Psoas muscle (tissue), 7 donors: ENCODE measurements at regions not wholly inside any gene's neighbourhood (a gene's known extent, or its start where the extent isn't known, plus 50 kb on each side); places are given as distances from the start of the nearest gene placed in this dataset.

ENCODE experiments used
- ATAC-seq, 4 donors: fragments of 200-7000 bp; cut with Tn5 transposase; one replicate each; pipeline ENCODE4 v1.9.1; 2020; ENCODE audit warnings: moderate library complexity in 3 of 4, mild to moderate bottlenecking in 2 of 4
- DNase-seq, 2 donors: peaks; one replicate each; pipeline ENCODE4 v3.0.0-alpha.2; 2020
- H3K27ac ChIP-seq: fragments of 200-600 bp; one replicate; pipeline ENCODE4 v1.8.0; 2022
- H3K27me3 ChIP-seq, 3 donors: fragments of 200-600 bp in 1 of 3; one replicate each; pipeline versions ENCODE4 v1.6.1 to v1.8.0; 2013 to 2022; ENCODE audit warnings: low read length in 2 of 3, mild to moderate bottlenecking in 2 of 3, moderate library complexity in 1 of 3; ENCODE audit not compliant: insufficient read depth in 3 of 3
- H3K36me3 ChIP-seq, 2 donors: fragments of 200-600 bp in 1 of 2; one replicate each; pipeline versions ENCODE4 v1.6.1 to v1.8.0; 2013 to 2022; ENCODE audit warnings: low read depth in 1 of 2, mild to moderate bottlenecking in 1 of 2, moderate library complexity in 1 of 2; ENCODE audit not compliant: insufficient read depth in 1 of 2
- H3K4me1 ChIP-seq: fragments of 200-600 bp; one replicate; pipeline ENCODE4 v1.8.0; 2022
- H3K4me3 ChIP-seq: fragments of 200-600 bp; one replicate; pipeline ENCODE4 v1.8.0; 2022; ENCODE audit warnings: mild to moderate bottlenecking
- H3K9me3 ChIP-seq: fragments of 200-600 bp; one replicate; pipeline ENCODE4 v1.8.0; 2022
- CTCF ChIP-seq: fragments of 200-600 bp; IDR thresholded peaks from one replicate; pipeline ENCODE4 v1.8.0; 2022; ENCODE audit warnings: antibody characterized with exemption
- WGBS, 3 donors: extraction: QIAGEN DNeasy Blood & Tissue Kit; methylation state at CpG; one replicate each; pipeline versions ENCODE4 v1.1.6 to v1.1.7; 2013; 5-methylcytosine and 5-hydroxymethylcytosine counted together
- intact Hi-C, 2 donors: fragments of 100-400 bp; cut with DNase I; formaldehyde crosslinking; loops; one replicate each; pipeline versions ENCODE4 v1.11.0 to v1.14.2; 2022
- donor health status: healthy with polysubstance abuse.
- donor health status: DM: no; HTN: no; CAD: no; lungs with moderate emphysema.
- donor health status: Bipolar disorder and iron deficiency.
- donor health status: healthy.
- donor health status: DM: yes; HTN: yes; CAD: no.
- donor health status: DM: no; HTN: no; CAD: no.
- donor health status: DM: yes; HTN: yes; CAD: no.

GRCh38 chr2:220743203-220743602 lies 828.9 kb downstream of the EPHA4 start:
- Histone ChIP-seq H3K27me3 (peaks cover 0 to 2% (median 0%) of the 10 kb centered on the region in 3 donors), H3K36me3 (no peaks in the 10 kb centered on the region), H3K4me3 (no peak overlapping the region), H3K4me1 (no peaks in the 10 kb centered on the region), H3K9me3 (peaks cover 8% of the 10 kb centered on the region), H3K27ac (no peak overlapping the region)
- ATAC-seq (no peak), DNase-seq (no peak)
- intact Hi-C loops = no loop called here
- WGBS, 3 donors = 80 to 93% (median 83%) methylated on average over 2 of the region's 2 CpGs
- no peak for TF ChIP-seq CTCF

- no peak for DNase-seq
- TF ChIP-seq CTCF = no peak
- Histone ChIP-seq H3K27me3 (peaks cover 0 to 2% (median 0%) of the 10 kb centered on the region in 3 donors), H3K36me3 (no peaks in the 10 kb centered on the region), H3K4me3 (no peak overlapping the region), H3K9me3 (no peaks in the 10 kb centered on the region), H3K27ac (no peak overlapping the region), H3K4me1 (no peaks in the 10 kb centered on the region)
- WGBS, 3 donors = 42 to 55% (median 46%) methylated on average over 2 of the region's 2 CpGs
- no peak for ATAC-seq
- intact Hi-C loops = no loop called here
Observed at GRCh38 chr2:220744861-220745260, 827.2 kb downstream of the EPHA4 start.

GRCh38 chr2:220745682-220746081 lies 826.4 kb downstream of the EPHA4 start:
- no peaks in the 10 kb centered on the region for H3K4me1 ChIP-seq
- no peak overlapping the region for H3K27ac ChIP-seq
- peaks cover 0 to 2% (median 0%) of the 10 kb centered on the region in 3 donors for H3K27me3 ChIP-seq
- H3K9me3 ChIP-seq = no peaks in the 10 kb centered on the region
- 49 to 79% (median 61%) methylated on average over 8 of the region's 8 CpGs for WGBS, 3 donors
- no peak for TF ChIP-seq CTCF
- intact Hi-C loops = no loop called here
- ATAC-seq = no peak
- no peak for DNase-seq
- no peaks in the 10 kb centered on the region for H3K36me3 ChIP-seq
- H3K4me3 ChIP-seq = no peak overlapping the region

- Histone ChIP-seq H3K4me1 (no peaks in the 10 kb centered on the region), H3K9me3 (no peaks in the 10 kb centered on the region), H3K36me3 (no peaks in the 10 kb centered on the region), H3K4me3 (no peak overlapping the region), H3K27ac (no peak overlapping the region), H3K27me3 (peaks cover 0 to 2% (median 0%) of the 10 kb centered on the region in 3 donors)
- DNase-seq (no peak), ATAC-seq (no peak)
- 47 to 59% (median 57%) methylated on average over 1 of the region's 1 CpG for WGBS, 3 donors
- intact Hi-C loops = no loop called here
- TF ChIP-seq CTCF = no peak
Observed at GRCh38 chr2:220747736-220748135, 824.4 kb downstream of the EPHA4 start.

GRCh38 chr2:220748875-220749479 lies 823.1 kb downstream of the EPHA4 start:
- Histone ChIP-seq H3K4me3 (no peak overlapping the region), H3K9me3 (no peaks in the 10 kb centered on the region), H3K27me3 (peaks cover 0 to 2% (median 0%) of the 10 kb centered on the region in 3 donors), H3K27ac (no peak overlapping the region), H3K4me1 (no peaks in the 10 kb centered on the region), H3K36me3 (no peaks in the 10 kb centered on the region)
- DNase-seq (no peak), ATAC-seq (no peak)
- no peak for TF ChIP-seq CTCF
- 44 to 49% (median 47%) methylated on average over 12 of the region's 12 CpGs for WGBS, 3 donors
- intact Hi-C loops = no loop called here
